RWPE1 (cell line): ENCODE measurements at regions not wholly inside any gene's neighbourhood (a gene's known extent, or its start where the extent isn't known, plus 50 kb on each side); places are given as distances from the start of the nearest gene placed in this dataset.

Experiments
- CTCF ChIA-PET: fragments of 350-600 bp; sonication (Branson Sonifier 250); formaldehyde crosslinking; extraction: SDS; loops from one replicate; lab custom pipeline; 2021; lab: Yijun Ruan, JAX
- POLR2A ChIA-PET: fragments of 400-600 bp; formaldehyde crosslinking; extraction: SDS; loops from one replicate; lab custom pipeline; 2020; ENCODE audit warnings: antibody characterized with exemption; ENCODE audit not compliant: low non-redundant PET; lab: Yijun Ruan, JAX
- DNase-seq: peaks from one replicate; pipeline ENCODE4 v3.0.0; 2012; ENCODE audit warnings: low spot score
- H3K27ac ChIP-seq: fragments of 450-650 bp; 2 replicates; pipeline ENCODE4 v1.5.1; 2017
- CTCF ChIP-seq: fragments of 450-650 bp; conservative IDR thresholded peaks from 2 replicates; pipeline ENCODE4 v1.5.1; 2017; ENCODE audit warnings: low read depth, mild to moderate bottlenecking

GRCh38 chr16:59146140-59146539 is 412.0 kb upstream of the GOT2 start:
- CTCF ChIA-PET: no interaction called here
- H3K27ac ChIP-seq: no peak overlapping the region
- no peak for DNase-seq
- POLR2A ChIA-PET: no interaction called here
- no peak for TF ChIP-seq CTCF

- H3K27ac ChIP-seq: no peak overlapping the region
- no peak for DNase-seq
- TF ChIP-seq CTCF: no peak
- ChIA-PET POLR2A (no interaction called here), CTCF (no interaction called here)
These were observed 410.7 kb upstream of the GOT2 start for GRCh38 chr16:59144841-59145240.

- DNase-seq: no peak
- ChIA-PET POLR2A (no interaction called here), CTCF (no interaction called here)
These were observed 410.2 kb upstream of the GOT2 start for GRCh38 chr16:59144326-59144725.

GRCh38 chr16:59126486-59126885 is 392.4 kb upstream of the GOT2 start:
- CTCF ChIA-PET: no interaction called here
- H3K27ac ChIP-seq: no peak overlapping the region
- no peak for DNase-seq
- no peak for TF ChIP-seq CTCF
- POLR2A ChIA-PET: no interaction called here

More at GRCh38 chr16:59144326-59144725, 410.2 kb upstream of the GOT2 start:
- H3K27ac ChIP-seq: no peak overlapping the region
- TF ChIP-seq CTCF: no peak

GRCh38 chr16:59124056-59124455 is 389.9 kb upstream of the GOT2 start:
- ChIA-PET POLR2A (no interaction called here), CTCF (interaction anchor here (1.0 kb wide), 1 partner anchor 13 kb away, joined by 5 read pairs; no protein-coding TSS in a partner anchor)
- TF ChIP-seq CTCF: no peak
- DNase-seq: no peak
- no peak overlapping the region for H3K27ac ChIP-seq

- ChIA-PET CTCF (interaction anchor here (1.0 kb wide), 1 partner anchor 12 kb away, joined by 5 read pairs; no protein-coding TSS in a partner anchor), POLR2A (no interaction called here)
- no peak for TF ChIP-seq CTCF
- H3K27ac ChIP-seq: no peak overlapping the region
- DNase-seq: no peak
These were observed 389.4 kb upstream of the GOT2 start for GRCh38 chr16:59123479-59123878.

GRCh38 chr16:59122262-59122537 is 388.1 kb upstream of the GOT2 start:
- no peak for TF ChIP-seq CTCF
- POLR2A ChIA-PET: no interaction called here
- no peak overlapping the region for H3K27ac ChIP-seq
- CTCF ChIA-PET: no interaction called here
- DNase-seq: no peak
